ENCODE measurements at regions not wholly inside any gene's neighbourhood (a gene's known extent, or its start where the extent isn't known, plus 50 kb on each side); places are given as distances from the start of the nearest gene placed in this dataset.

GRCh38 chr2:236843161-236843968, 242.3 kb upstream of the COPS8 start:
- TF ChIP-seq CTCF (IDR thresholded peaks at IDR 0.05): no peak
- no peaks in the 10 kb centered on the region for H3K36me3 Mint-ChIP-seq (ENCODE audit: unreplicated experiment)
- H3K4me3 Mint-ChIP-seq (ENCODE audit: unreplicated experiment): no peak overlapping the region
- no peak for DNase-seq (ENCODE audit: extremely low spot score, unreplicated experiment)
- H3K27ac Mint-ChIP-seq (ENCODE audit: unreplicated experiment): no peak overlapping the region
- H3K9me3 Mint-ChIP-seq (ENCODE audit: unreplicated experiment): no peaks in the 10 kb centered on the region
- H3K27me3 Mint-ChIP-seq (ENCODE audit: unreplicated experiment): peaks cover 13% of the 10 kb centered on the region
- no peaks in the 10 kb centered on the region for H3K4me1 Mint-ChIP-seq (ENCODE audit: unreplicated experiment)

- Mint-ChIP-seq H3K4me3 (ENCODE audit: unreplicated experiment) (no peak overlapping the region), H3K9me3 (ENCODE audit: unreplicated experiment) (no peaks in the 10 kb centered on the region), H3K27me3 (ENCODE audit: unreplicated experiment) (peaks cover 13% of the 10 kb centered on the region), H3K4me1 (ENCODE audit: unreplicated experiment) (no peaks in the 10 kb centered on the region), H3K36me3 (ENCODE audit: unreplicated experiment) (no peaks in the 10 kb centered on the region), H3K27ac (ENCODE audit: unreplicated experiment) (no peak overlapping the region)
- DNase-seq (ENCODE audit: extremely low spot score, unreplicated experiment): no peak
- no peak for TF ChIP-seq CTCF (IDR thresholded peaks at IDR 0.05)
Observed at GRCh38 chr2:236844711-236845110, 241.0 kb upstream of the COPS8 start.

- TF ChIP-seq CTCF (IDR thresholded peaks at IDR 0.05): no peak
- no peaks in the 10 kb centered on the region for H3K36me3 Mint-ChIP-seq (ENCODE audit: unreplicated experiment)
- H3K27me3 Mint-ChIP-seq (ENCODE audit: unreplicated experiment): peaks cover 13% of the 10 kb centered on the region
- no peak overlapping the region for H3K27ac Mint-ChIP-seq (ENCODE audit: unreplicated experiment)
- H3K4me3 Mint-ChIP-seq (ENCODE audit: unreplicated experiment): no peak overlapping the region
- H3K4me1 Mint-ChIP-seq (ENCODE audit: unreplicated experiment): no peaks in the 10 kb centered on the region
- DNase-seq (ENCODE audit: extremely low spot score, unreplicated experiment): no peak
- H3K9me3 Mint-ChIP-seq (ENCODE audit: unreplicated experiment): no peaks in the 10 kb centered on the region
Observed at GRCh38 chr2:236847023-236847422, 238.7 kb upstream of the COPS8 start.

- no peak overlapping the region for H3K4me3 Mint-ChIP-seq (ENCODE audit: unreplicated experiment)
- H3K4me1 Mint-ChIP-seq (ENCODE audit: unreplicated experiment): peaks cover 1% of the 10 kb centered on the region
- H3K9me3 Mint-ChIP-seq (ENCODE audit: unreplicated experiment): no peaks in the 10 kb centered on the region
- H3K27ac Mint-ChIP-seq (ENCODE audit: unreplicated experiment): no peak overlapping the region
- peaks cover 13% of the 10 kb centered on the region for H3K27me3 Mint-ChIP-seq (ENCODE audit: unreplicated experiment)
- no peak for TF ChIP-seq CTCF (IDR thresholded peaks at IDR 0.05)
- no peak for DNase-seq (ENCODE audit: extremely low spot score, unreplicated experiment)
- H3K36me3 Mint-ChIP-seq (ENCODE audit: unreplicated experiment): no peaks in the 10 kb centered on the region
Observed at GRCh38 chr2:236847538-236848263, 238.0 kb upstream of the COPS8 start.

- Mint-ChIP-seq H3K36me3 (ENCODE audit: unreplicated experiment) (peaks cover 2% of the 10 kb centered on the region), H3K27ac (ENCODE audit: unreplicated experiment) (no peak overlapping the region), H3K27me3 (ENCODE audit: unreplicated experiment) (peaks cover 13% of the 10 kb centered on the region), H3K4me3 (ENCODE audit: unreplicated experiment) (no peak overlapping the region), H3K4me1 (ENCODE audit: unreplicated experiment) (peaks cover 5% of the 10 kb centered on the region), H3K9me3 (ENCODE audit: unreplicated experiment) (no peaks in the 10 kb centered on the region)
- no peak for DNase-seq (ENCODE audit: extremely low spot score, unreplicated experiment)
- TF ChIP-seq CTCF (IDR thresholded peaks at IDR 0.05): no peak
Observed at GRCh38 chr2:236848501-236848900, 237.2 kb upstream of the COPS8 start.

Measured in osteocyte (in vitro differentiated cells).